MM.1S (cell line): ENCODE measurements at regions not wholly inside any gene's neighbourhood (a gene's known extent, or its start where the extent isn't known, plus 50 kb on each side); places are given as distances from the start of the nearest gene placed in this dataset.
A peak's percentile ranks its signal among the peaks of the same experiment; 100 is the strongest.

Source experiments
- EZH2 ChIP-seq: fragments of 300-600 bp; sonication (generic); optimal IDR thresholded peaks from 2 replicates; pipeline ENCODE3; 2017; ENCODE audit warnings: low read depth, mild to moderate bottlenecking, antibody characterized with exemption, low read length, mixed read lengths
- EZH2phosphoT487 ChIP-seq: fragments of 300-600 bp; sonication (generic); IDR thresholded peaks from 2 replicates; pipeline ENCODE4 v1.6.1; 2018; ENCODE audit warnings: antibody characterized with exemption, low read length
- TF ChIP-seq, protein P1 (sequence below): fragments of 300-600 bp; sonication (generic); IDR thresholded peaks from 2 replicates; pipeline ENCODE4 v1.5.1; 2016; ENCODE audit warnings: antibody characterized with exemption, low read length, mixed read lengths

DNA sequence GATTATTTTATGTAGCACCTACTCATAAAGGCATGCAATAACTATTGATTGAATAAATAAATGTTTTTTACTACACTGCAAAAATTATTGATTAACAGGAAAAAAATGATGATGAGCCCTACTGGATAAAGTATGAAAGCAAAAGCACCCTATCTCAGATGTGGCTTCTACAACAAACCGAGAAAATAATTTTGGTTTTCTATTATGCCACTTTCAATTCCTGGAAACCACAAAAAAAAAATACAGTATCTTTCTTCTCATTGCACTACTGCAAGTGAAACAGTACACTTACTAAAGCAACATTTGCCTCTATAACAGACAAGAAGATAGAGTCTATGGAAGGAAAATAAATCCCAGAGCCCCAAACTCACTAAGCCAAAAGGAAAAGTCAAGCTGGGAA lies 1882.4 kb downstream of the NCAM2 start:
- TF ChIP-seq EZH2 (no peak), EZH2phosphoT487 (peak; percentile 76; the same call in 1 of the 2 replicates)
- TF ChIP-seq, protein P1, sequence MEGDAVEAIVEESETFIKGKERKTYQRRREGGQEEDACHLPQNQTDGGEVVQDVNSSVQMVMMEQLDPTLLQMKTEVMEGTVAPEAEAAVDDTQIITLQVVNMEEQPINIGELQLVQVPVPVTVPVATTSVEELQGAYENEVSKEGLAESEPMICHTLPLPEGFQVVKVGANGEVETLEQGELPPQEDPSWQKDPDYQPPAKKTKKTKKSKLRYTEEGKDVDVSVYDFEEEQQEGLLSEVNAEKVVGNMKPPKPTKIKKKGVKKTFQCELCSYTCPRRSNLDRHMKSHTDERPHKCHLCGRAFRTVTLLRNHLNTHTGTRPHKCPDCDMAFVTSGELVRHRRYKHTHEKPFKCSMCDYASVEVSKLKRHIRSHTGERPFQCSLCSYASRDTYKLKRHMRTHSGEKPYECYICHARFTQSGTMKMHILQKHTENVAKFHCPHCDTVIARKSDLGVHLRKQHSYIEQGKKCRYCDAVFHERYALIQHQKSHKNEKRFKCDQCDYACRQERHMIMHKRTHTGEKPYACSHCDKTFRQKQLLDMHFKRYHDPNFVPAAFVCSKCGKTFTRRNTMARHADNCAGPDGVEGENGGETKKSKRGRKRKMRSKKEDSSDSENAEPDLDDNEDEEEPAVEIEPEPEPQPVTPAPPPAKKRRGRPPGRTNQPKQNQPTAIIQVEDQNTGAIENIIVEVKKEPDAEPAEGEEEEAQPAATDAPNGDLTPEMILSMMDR: no peak
